H1 (cell line): ENCODE measurements at regions not wholly inside any gene's neighbourhood (a gene's known extent, or its start where the extent isn't known, plus 50 kb on each side); places are given as distances from the start of the nearest gene placed in this dataset.

ENCODE experiments used
- CTCF ChIA-PET: fragments of 300-600 bp; sonication (Branson Sonifier 250); formaldehyde crosslinking; loops from one replicate; lab custom pipeline; 2021; ENCODE audit not compliant: partially characterized antibody; lab: Charles Lee
- POLR2A ChIA-PET: fragments of 300-600 bp; sonication (Branson Sonifier 250); formaldehyde crosslinking; loops from one replicate; lab custom pipeline; 2021; ENCODE audit warnings: inconsistent platforms; ENCODE audit not compliant: partially characterized antibody; lab: Charles Lee
- DNase-seq, 2 experiments: peaks; one replicate each; pipeline versions ENCODE4 v3.0.0 to v3.0.0-alpha.2; 2010 to 2022; ENCODE audit warnings: low spot score in 2 of 2, low read depth in 1 of 2, mixed read lengths in 1 of 2
- FAIRE-seq: peaks from 2 replicates; lab custom pipeline; 2011; peaks lifted over from hg19 to GRCh38; lab: Jason Lieb, UNC
- H2AFZ ChIP-seq: 2 replicates; pipeline ENCODE4 v1.8.1; 2012; ENCODE audit warnings: low read length, inconsistent platforms
- H2AK5ac ChIP-seq: 2 replicates; pipeline ENCODE4 v1.6.1; 2013; ENCODE audit warnings: low read depth, low read length
- H2BK120ac ChIP-seq: replicated peaks from 2 replicates; pipeline ENCODE3; 2013; ENCODE audit warnings: low read depth, low read length, inconsistent platforms
- H2BK12ac ChIP-seq: 2 replicates; pipeline ENCODE4 v1.6.1; 2013; ENCODE audit warnings: low read depth, low read length
- H2BK15ac ChIP-seq: 2 replicates; pipeline ENCODE4 v1.6.1; 2013; ENCODE audit warnings: low read length
- H2BK20ac ChIP-seq: 2 replicates; pipeline ENCODE4 v1.6.1; 2013; ENCODE audit warnings: low read length
- H2BK5ac ChIP-seq: 2 replicates; pipeline ENCODE4 v1.6.1; 2013; ENCODE audit warnings: low read depth, low read length
- H3K14ac ChIP-seq: 2 replicates; pipeline ENCODE4 v1.6.1; 2013; ENCODE audit warnings: inconsistent platforms; ENCODE audit not compliant: insufficient read length
- H3K18ac ChIP-seq: 2 replicates; pipeline ENCODE4 v1.6.1; 2013; ENCODE audit warnings: low read length; ENCODE audit errors: extremely low read depth
- H3K23ac ChIP-seq: 2 replicates; pipeline ENCODE4 v1.6.1; 2013; ENCODE audit warnings: inconsistent platforms; ENCODE audit not compliant: insufficient read length
- H3K23me2 ChIP-seq: 2 replicates; pipeline ENCODE4 v1.6.1; 2013; ENCODE audit warnings: low read depth, low read length
- H3K27ac ChIP-seq: 2 replicates; pipeline ENCODE4 v1.6.1; 2011; ENCODE audit warnings: low read depth, low read length, inconsistent platforms
- H3K27me3 ChIP-seq, 4 experiments: replicated peaks in 1 of 4; 1 replicate in 1 of 4; 2 replicates in 3 of 4; pipeline versions ENCODE4 v1.6.1 to v1.8.1; 2011 to 2013; ENCODE audit warnings: low read length in 3 of 4, mild to moderate bottlenecking in 3 of 4, inconsistent platforms in 2 of 4, mixed read lengths in 2 of 4, moderate library complexity in 1 of 4; ENCODE audit not compliant: control insufficient read depth in 3 of 4, insufficient read depth in 3 of 4; ENCODE audit errors: extremely low read depth in 1 of 4
- H3K36me3 ChIP-seq, 4 experiments: 2 replicates each; pipeline versions ENCODE4 v1.6.1 to v1.8.1; 2011 to 2013; ENCODE audit warnings: mild to moderate bottlenecking in 4 of 4, low read length in 3 of 4, moderate library complexity in 2 of 4, control low read depth in 1 of 4, inconsistent platforms in 1 of 4; ENCODE audit not compliant: insufficient read depth in 4 of 4, control insufficient read depth in 2 of 4
- H3K4ac ChIP-seq: replicated peaks from 2 replicates; pipeline ENCODE3; 2013; ENCODE audit warnings: low read length, low read depth, mixed read lengths, inconsistent platforms; ENCODE audit not compliant: insufficient read length
- H3K4me1 ChIP-seq, 4 experiments: replicated peaks in 1 of 4; 1 replicate in 1 of 4; 2 replicates in 3 of 4; pipeline versions ENCODE4 v1.6.1 to v1.8.1; 2011 to 2013; ENCODE audit warnings: low read length in 3 of 4, inconsistent platforms in 2 of 4, mixed read lengths in 1 of 4; ENCODE audit not compliant: insufficient read depth in 4 of 4, control insufficient read depth in 3 of 4
- H3K4me2 ChIP-seq, 2 experiments: 2 replicates each; pipeline versions ENCODE4 v1.6.1 to v1.8.1; 2011 to 2013; ENCODE audit warnings: low read depth in 2 of 2, low read length in 2 of 2, control low read depth in 1 of 2, inconsistent platforms in 1 of 2, mild to moderate bottlenecking in 1 of 2; ENCODE audit not compliant: insufficient read depth in 1 of 2
- H3K4me3 ChIP-seq, 4 experiments: fragments of 200-600, 300-600 bp in 1 of 4; sonication (generic), shearing (Covaris generic), sonication (Bioruptor Twin) in 1 of 4; 2 replicates each; pipeline versions ENCODE4 v1.5.1 to v1.8.1; 2011 to 2016; ENCODE audit warnings: low read length in 4 of 4, low read depth in 3 of 4, control low read depth in 2 of 4, inconsistent platforms in 2 of 4, mild to moderate bottlenecking in 2 of 4, mixed read lengths in 1 of 4, moderate library complexity in 1 of 4; ENCODE audit not compliant: insufficient read depth in 2 of 4; ENCODE audit errors: extremely low read depth in 1 of 4
- H3K56ac ChIP-seq: replicated peaks from 2 replicates; pipeline ENCODE3; 2013; ENCODE audit warnings: low read depth, mild to moderate bottlenecking, mixed read lengths, low read length, inconsistent platforms; ENCODE audit not compliant: insufficient read length
- H3K79me1 ChIP-seq: 2 replicates; pipeline ENCODE4 v1.6.1; 2013; ENCODE audit warnings: low read depth, low read length, control low read depth
- H3K79me2 ChIP-seq, 2 experiments: 2 replicates each; pipeline versions ENCODE4 v1.6.1 to v1.8.1; 2012 to 2013; ENCODE audit warnings: low read length in 2 of 2, mild to moderate bottlenecking in 2 of 2, inconsistent platforms in 1 of 2; ENCODE audit not compliant: insufficient read depth in 2 of 2, control insufficient read depth in 1 of 2
- H3K9ac ChIP-seq, 4 experiments: replicated peaks in 1 of 4; 1 replicate in 1 of 4; 2 replicates in 3 of 4; pipeline versions ENCODE4 v1.6.1 to v1.8.1; 2011 to 2013; ENCODE audit warnings: low read depth in 3 of 4, low read length in 3 of 4, control low read depth in 2 of 4, mild to moderate bottlenecking in 2 of 4, moderate library complexity in 2 of 4, inconsistent platforms in 1 of 4; ENCODE audit errors: extremely low read depth in 1 of 4
- H3K9me3 ChIP-seq, 2 experiments: 2 replicates each; pipeline versions ENCODE4 v1.6.1 to v1.8.1; 2012 to 2013; ENCODE audit warnings: mild to moderate bottlenecking in 2 of 2, moderate library complexity in 2 of 2, control low read depth in 1 of 2, inconsistent platforms in 1 of 2, low read depth in 1 of 2, low read length in 1 of 2, mixed read lengths in 1 of 2; ENCODE audit not compliant: insufficient read depth in 2 of 2
- H4K20me1 ChIP-seq, 2 experiments: replicated peaks in 1 of 2; 2 replicates each; pipeline versions ENCODE3 to v1.8.1; 2011 to 2013; ENCODE audit warnings: inconsistent platforms in 2 of 2, low read length in 2 of 2, mild to moderate bottlenecking in 1 of 2; ENCODE audit not compliant: insufficient read depth in 2 of 2, control insufficient read depth in 1 of 2
- H4K5ac ChIP-seq: 2 replicates; pipeline ENCODE4 v1.6.1; 2013; ENCODE audit warnings: low read length, low read depth, mixed read lengths, inconsistent platforms; ENCODE audit not compliant: insufficient read length
- H4K8ac ChIP-seq: 2 replicates; pipeline ENCODE4 v1.8.0; 2013; ENCODE audit warnings: mild to moderate bottlenecking, moderate library complexity, low read length, inconsistent platforms; ENCODE audit not compliant: insufficient read depth; ENCODE audit errors: extremely low read depth
- H4K91ac ChIP-seq: replicated peaks from 2 replicates; pipeline ENCODE3; 2013; ENCODE audit warnings: low read length, mixed read lengths, inconsistent platforms; ENCODE audit not compliant: insufficient read length
- BACH1 ChIP-seq: IDR thresholded peaks from 2 replicates; pipeline ENCODE4 v1.6.1; 2012; ENCODE audit warnings: low read length, improper control_type of control experiment
- CHD2 ChIP-seq: IDR thresholded peaks from 2 replicates; pipeline ENCODE4 v1.6.1; 2012; ENCODE audit warnings: low read length, improper control_type of control experiment
- E2F6 ChIP-seq: IDR thresholded peaks from 2 replicates; pipeline ENCODE4 v1.6.1; 2012; ENCODE audit warnings: inconsistent platforms
- EGR1 ChIP-seq: IDR thresholded peaks from 2 replicates; pipeline ENCODE4 v1.6.1; 2011; ENCODE audit warnings: low read depth, low read length, borderline replicate concordance
- FOSL1 ChIP-seq: IDR thresholded peaks from 2 replicates; pipeline ENCODE4 v1.6.1; 2011; ENCODE audit warnings: mild to moderate bottlenecking, low read depth, low read length, moderate library complexity; ENCODE audit not compliant: insufficient read depth
- GABPA ChIP-seq: IDR thresholded peaks from 2 replicates; pipeline ENCODE4 v1.6.1; 2011; ENCODE audit warnings: mild to moderate bottlenecking, low read length, moderate library complexity, borderline replicate concordance; ENCODE audit not compliant: insufficient read depth
- HDAC6 ChIP-seq: IDR thresholded peaks from one replicate; pipeline ENCODE4 v1.7.1; 2012; ENCODE audit warnings: low read depth, mild to moderate bottlenecking, inconsistent platforms, low read length, moderate library complexity
- KDM5A ChIP-seq: fragments of 200-600 bp; IDR thresholded peaks from 2 replicates; pipeline ENCODE4 v1.7.1; 2012; ENCODE audit warnings: mild to moderate bottlenecking, low read length, inconsistent platforms, mixed read lengths
- MAX ChIP-seq: IDR thresholded peaks from 2 replicates; pipeline ENCODE4 v1.6.1; 2012; ENCODE audit warnings: inconsistent platforms
- NRF1 ChIP-seq: IDR thresholded peaks from 2 replicates; pipeline ENCODE4 v1.6.1; 2011; ENCODE audit warnings: mild to moderate bottlenecking, low read depth, low read length, improper control_type of control experiment
- USF2 ChIP-seq: IDR thresholded peaks from 2 replicates; pipeline ENCODE4 v1.6.1; 2011; ENCODE audit warnings: low read length, improper control_type of control experiment
- YY1 ChIP-seq: IDR thresholded peaks from 2 replicates; pipeline ENCODE4 v1.6.1; 2011; ENCODE audit warnings: low read depth, mild to moderate bottlenecking, low read length
- ZNF274 ChIP-seq: IDR thresholded peaks from 2 replicates; pipeline ENCODE4 v1.7.0; 2012; ENCODE audit warnings: low read length, borderline replicate concordance; ENCODE audit errors: extremely low read depth
- WGBS, 2 experiments: shearing (Covaris generic) in 1 of 2; methylation state at CpG; one replicate each; pipeline versions ENCODE4 v1.1.6 to v1.1.7; 2013 to 2015; ENCODE audit warnings: low lambda C conversion rate in 2 of 2, mixed read lengths in 2 of 2, inconsistent platforms in 1 of 2, low coverage in 1 of 2, missing lambda C conversion rate in 1 of 2; ENCODE audit not compliant: insufficient replicate concordance in 2 of 2, insufficient coverage in 1 of 2, insufficient read length in 1 of 2; ENCODE audit errors: extremely low coverage in 1 of 2, missing lambda C conversion rate in 1 of 2; 5-methylcytosine and 5-hydroxymethylcytosine counted together

GRCh38 chr18:22507055-22507454 is 89.3 kb upstream of the CTAGE1 start:
- no peak overlapping the region for H4K8ac ChIP-seq
- CTCF ChIA-PET: no interaction called here
- H2BK20ac ChIP-seq: no peak overlapping the region
- no peak overlapping the region for H3K23ac ChIP-seq
- no peak overlapping the region for H3K14ac ChIP-seq
- H3K9ac ChIP-seq: no peak overlapping the region
- no peak overlapping the region for H2BK120ac ChIP-seq
- no peak overlapping the region for H3K4me3 ChIP-seq
- no peaks in the 10 kb centered on the region for H3K9me3 ChIP-seq
- H3K56ac ChIP-seq: no peak overlapping the region
- peaks cover 2% of the 10 kb centered on the region; the same call in 1 of the 2 replicates for H3K23me2 ChIP-seq
- H2BK12ac ChIP-seq: no peak overlapping the region
- 89% methylated on average over 2 of the region's 2 CpGs; no CpG with 5 or more reads in 1 of the 2 experiments for WGBS, 2 experiments
- no peaks in the 10 kb centered on the region for H4K20me1 ChIP-seq
- no peaks in the 10 kb centered on the region for H3K4me1 ChIP-seq
- no peaks in the 10 kb centered on the region for H3K79me2 ChIP-seq
- DNase-seq (no peak), FAIRE-seq (no peak)
- H3K27ac ChIP-seq: no peak overlapping the region
- H3K27me3 ChIP-seq: no peaks in the 10 kb centered on the region
- no peak overlapping the region for H2BK5ac ChIP-seq
- no peak overlapping the region for H2AK5ac ChIP-seq
- H4K91ac ChIP-seq: no peak overlapping the region
- no peak overlapping the region for H3K18ac ChIP-seq
- H3K79me1 ChIP-seq: no peaks in the 10 kb centered on the region
- no peak overlapping the region for H3K4me2 ChIP-seq
- no peak overlapping the region for H4K5ac ChIP-seq
- no peak overlapping the region for H2BK15ac ChIP-seq
- H2AFZ ChIP-seq: 0 out of 2 replicates have a peak overlapping the region, but pooled peaks have one; percentile 10
- no peak overlapping the region for H3K4ac ChIP-seq
- no peaks in the 10 kb centered on the region for H3K36me3 ChIP-seq
- POLR2A ChIA-PET: no interaction called here
- TF ChIP-seq MAX (no peak), E2F6 (no peak), FOSL1 (no peak), BACH1 (no peak), EGR1 (no peak), NRF1 (no peak), YY1 (no peak), HDAC6 (no peak), GABPA (no peak), KDM5A (no peak), USF2 (no peak), CHD2 (no peak), ZNF274 (no peak)
